K562 (cell line): ENCODE measurements at regions not wholly inside any gene's neighbourhood (a gene's known extent, or its start where the extent isn't known, plus 50 kb on each side); places are given as distances from the start of the nearest gene placed in this dataset.

ENCODE experiments used
- ATAC-seq: fragments of 200-7000 bp; cut with Tn5 transposase; 3 replicates; pipeline ENCODE4 v1.9.1; 2020; ENCODE audit warnings: moderate library complexity
- BruUV-seq: library from RNA; stranded (reverse); fragments of 400-500 nt; replicated peaks from 2 replicates; lab custom pipeline; 2021; lab: Mats Ljungman, UMichigan
- CTCF ChIA-PET: fragments of 300-600 bp; formaldehyde crosslinking; extraction: SDS; loops from one replicate; lab custom pipeline; 2021; ENCODE audit warnings: low intra/inter-chr PET ratio; lab: Yijun Ruan, JAX
- POLR2A ChIA-PET: fragments of 300-600, 350-650 bp; sonication (Branson Sonifier 250); formaldehyde crosslinking; extraction: SDS; loops from one replicate; lab custom pipeline; 2021; ENCODE audit warnings: antibody characterized with exemption, inconsistent platforms; lab: Yijun Ruan, JAX
- DNase-seq, 4 experiments: peaks; one replicate each; pipeline versions ENCODE4 v3.0.0 to v3.0.0-alpha.2; 2011 to 2018; ENCODE audit warnings: low spot score in 3 of 4, mixed read lengths in 3 of 4; ENCODE audit errors: extremely low read depth in 1 of 4
- FAIRE-seq: peaks from 2 replicates; lab custom pipeline; 2011; peaks lifted over from hg19 to GRCh38; lab: Jason Lieb, UNC
- H2AFZ ChIP-seq: 2 replicates; pipeline ENCODE4 v1.6.0; 2011; ENCODE audit warnings: low read depth, low read length, control low read depth, inconsistent platforms
- H3K27ac ChIP-seq: fragments of 200-600 bp; 3 replicates; pipeline ENCODE4 v1.8.0; 2011; ENCODE audit warnings: low read depth, mild to moderate bottlenecking, control low read depth, inconsistent platforms, low read length, moderate library complexity, mixed read lengths; ENCODE audit errors: extremely low read depth
- H3K27me3 ChIP-seq, 2 experiments: fragments of 300-600 bp in 1 of 2; 2 replicates in 1 of 2; 3 replicates in 1 of 2; pipeline versions ENCODE4 v1.6.0 to v1.8.0; 2011; ENCODE audit warnings: inconsistent platforms in 2 of 2, low read length in 2 of 2, mild to moderate bottlenecking in 1 of 2, mixed read lengths in 1 of 2, moderate library complexity in 1 of 2; ENCODE audit not compliant: control insufficient read depth in 2 of 2, insufficient read depth in 2 of 2
- H3K36me3 ChIP-seq: fragments of 300-600 bp; 3 replicates; pipeline ENCODE4 v1.8.0; 2011; ENCODE audit warnings: mild to moderate bottlenecking, low read length, inconsistent platforms; ENCODE audit not compliant: control insufficient read depth, insufficient read depth
- H3K4me1 ChIP-seq, 2 experiments: fragments of 200-600 bp in 1 of 2; replicated peaks in 1 of 2; 2 replicates in 1 of 2; 3 replicates in 1 of 2; pipeline versions ENCODE4 v1.5.1 to v1.8.0; 2011; ENCODE audit warnings: inconsistent platforms in 2 of 2, low read length in 2 of 2, mild to moderate bottlenecking in 1 of 2, mixed read lengths in 1 of 2, moderate library complexity in 1 of 2; ENCODE audit not compliant: control insufficient read depth in 2 of 2, insufficient read depth in 2 of 2
- H3K4me2 ChIP-seq: 2 replicates; pipeline ENCODE4 v1.6.1; 2011; ENCODE audit warnings: low read length, control low read depth, inconsistent platforms, mixed read lengths; ENCODE audit not compliant: insufficient read depth
- H3K4me3 ChIP-seq: fragments of 200-600 bp; sonication (generic), shearing (Covaris generic); 2 replicates; pipeline ENCODE4 v1.5.1; 2016; ENCODE audit warnings: control low read depth, inconsistent platforms
- H3K79me2 ChIP-seq: fragments of 200-600 bp; 3 replicates; pipeline ENCODE4 v1.8.0; 2011; ENCODE audit warnings: low read length, inconsistent platforms; ENCODE audit not compliant: control insufficient read depth, insufficient read depth
- H3K9ac ChIP-seq, 2 experiments: 2 replicates each; pipeline versions ENCODE4 v1.6.0 to v1.6.1; 2011; ENCODE audit warnings: low read depth in 2 of 2, low read length in 2 of 2, control low read depth in 1 of 2, inconsistent platforms in 1 of 2, mild to moderate bottlenecking in 1 of 2, mixed read lengths in 1 of 2; ENCODE audit not compliant: insufficient read depth in 1 of 2
- H3K9me1 ChIP-seq: one replicate; pipeline ENCODE4 v1.6.0; 2011; ENCODE audit warnings: inconsistent platforms, mild to moderate bottlenecking, low read length, moderate library complexity; ENCODE audit not compliant: control insufficient read depth, insufficient read depth
- H3K9me3 ChIP-seq: replicated peaks from 2 replicates; pipeline ENCODE4 v1.5.1; 2011; ENCODE audit warnings: low read depth, low read length, inconsistent platforms; ENCODE audit not compliant: control insufficient read depth, insufficient read depth
- H4K20me1 ChIP-seq: replicated peaks from 2 replicates; pipeline ENCODE4 v1.6.1; 2011; ENCODE audit warnings: low read length, inconsistent platforms, mixed read lengths; ENCODE audit not compliant: control insufficient read depth, insufficient read depth
- ARID3A ChIP-seq: IDR thresholded peaks from 2 replicates; pipeline ENCODE4 v1.6.1; 2012; ENCODE audit warnings: low read depth, low read length, improper control_type of control experiment, borderline replicate concordance
- ATF1 ChIP-seq, 2 experiments: fragments of 450-650 bp in 1 of 2; IDR thresholded peaks; 2 replicates each; pipeline ENCODE4 v1.6.1; 2016; ENCODE audit warnings: missing compliant biosample characterization in 1 of 2, missing genetic modification characterization in 1 of 2
- CBFA2T2 ChIP-seq: fragments of 450-650 bp; conservative IDR thresholded peaks from 2 replicates; pipeline ENCODE4 v1.6.1; 2017; ENCODE audit warnings: mild to moderate bottlenecking
- ELF2 ChIP-seq: fragments of 250-450 bp; sonication (Bioruptor Pico); IDR thresholded peaks from 2 replicates; pipeline ENCODE4 v1.5.0; 2021; ENCODE audit warnings: mild to moderate bottlenecking
- IRF2 ChIP-seq: sonication (generic); formaldehyde crosslinking; IDR thresholded peaks from 2 replicates; pipeline ENCODE4 v1.8.1; 2022; ENCODE audit warnings: mild to moderate bottlenecking, missing genetic modification reagents
- NBN ChIP-seq: fragments of 450-650 bp; IDR thresholded peaks from 2 replicates; pipeline ENCODE4 v1.6.1; 2016; ENCODE audit warnings: low read depth, mild to moderate bottlenecking
- NFE2 ChIP-seq: IDR thresholded peaks from 2 replicates; pipeline ENCODE4 v1.6.1; 2014; ENCODE audit warnings: antibody characterized with exemption, low read depth
- NONO ChIP-seq, 2 experiments: fragments of 200-400 bp in 1 of 2; fragments of 450-650 bp in 1 of 2; formaldehyde crosslinking in 1 of 2; IDR thresholded peaks; 2 replicates each; pipeline ENCODE4 v1.6.1; 2017; ENCODE audit warnings: low read depth in 2 of 2, mild to moderate bottlenecking in 2 of 2, moderate library complexity in 2 of 2, low read length in 1 of 2
- PHB ChIP-seq: fragments of 250-450 bp; sonication (Bioruptor Pico); IDR thresholded peaks from 2 replicates; pipeline ENCODE4 v1.5.0; 2021
- TEAD1 ChIP-seq, 2 experiments: fragments of 450-650 bp in 1 of 2; sonication (generic) in 1 of 2; formaldehyde crosslinking; IDR thresholded peaks; 2 replicates each; pipeline versions ENCODE4 v1.4.0 to v1.8.0; 2020 to 2022; ENCODE audit warnings: mild to moderate bottlenecking in 2 of 2, missing genetic modification reagents in 1 of 2
- YBX1 ChIP-seq: fragments of 450-650 bp; IDR thresholded peaks from 2 replicates; pipeline ENCODE4 v1.7.1; 2016; ENCODE audit warnings: mild to moderate bottlenecking
- ZNF696 ChIP-seq: fragments of 250-450 bp; sonication (Bioruptor Pico); conservative IDR thresholded peaks from 2 replicates; pipeline ENCODE4 v1.4.0; 2020; ENCODE audit warnings: mild to moderate bottlenecking, moderate library complexity
- WGBS: fragments of 100-300 bp; shearing (Covaris generic); methylation state at CpG from one replicate; pipeline ENCODE4 v1.1.6; 2016; ENCODE audit warnings: low coverage, mixed read lengths; ENCODE audit not compliant: insufficient coverage; ENCODE audit errors: missing lambda C conversion rate; 5-methylcytosine and 5-hydroxymethylcytosine counted together
- in situ Hi-C: fragments of 300-500 bp; cut with MboI; formaldehyde crosslinking; loops from 4 replicates; pipeline ENCODE4 v1.15.0; 2018; ENCODE audit warnings: inconsistent platforms, mixed read lengths
- intact Hi-C: fragments of 100-400 bp; cut with micrococcal nuclease; formaldehyde crosslinking; loops from 2 replicates; pipeline ENCODE4 v1.14.2; 2022

DNA sequence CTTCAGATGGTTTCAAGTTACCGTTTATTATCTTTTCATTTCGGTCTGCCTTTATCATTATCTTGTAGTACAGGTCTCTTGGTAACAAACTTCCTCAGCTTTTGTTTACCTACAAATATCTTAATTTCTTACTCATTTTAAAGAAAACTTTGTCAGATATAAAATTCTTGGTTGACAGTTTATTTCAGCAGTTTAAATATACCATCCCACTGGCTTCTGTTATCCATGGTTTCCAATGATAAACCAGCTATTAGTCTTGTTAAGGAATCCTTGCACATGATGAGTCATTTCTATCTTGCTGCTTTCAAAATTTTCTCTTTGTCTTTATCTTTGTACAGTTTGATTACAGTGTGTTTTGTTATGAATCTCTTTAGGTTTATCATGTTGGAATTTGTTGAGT is 308.3 kb upstream of the SPRY2 start:
- intact Hi-C loops: no loop called here
- no peaks in the 10 kb centered on the region for H3K36me3 ChIP-seq
- ATAC-seq (no peak), DNase-seq (no peak), FAIRE-seq (no peak)
- H3K4me2 ChIP-seq: no peak overlapping the region
- H3K4me3 ChIP-seq: no peak overlapping the region
- BruUV-seq: no TSS peak
- WGBS: under 1% methylated on average over 2 of the region's 2 CpGs
- no peak overlapping the region for H3K9ac ChIP-seq
- no peaks in the 10 kb centered on the region for H3K9me1 ChIP-seq
- no peaks in the 10 kb centered on the region for H3K4me1 ChIP-seq
- no peak overlapping the region for H3K27ac ChIP-seq
- H3K27me3 ChIP-seq: no peaks in the 10 kb centered on the region
- no peak for TF ChIP-seq ATF1 (CRISPR knock-in tag; IDR thresholded peaks at IDR 0.05)
- TF ChIP-seq ATF1 (tag; IDR thresholded peaks at IDR 0.05): no peak
- TF ChIP-seq NFE2: no peak
- 0 out of 2 replicates have a peak, but pooled peaks have one; percentile 7 for TF ChIP-seq CBFA2T2
- no peak for TF ChIP-seq ELF2 (CRISPR knock-in tag)
- no peak for TF ChIP-seq TEAD1 (CRISPR knock-in tag; IDR thresholded peaks at IDR 0.05)
- no peak for TF ChIP-seq NBN
- TF ChIP-seq ZNF696 (CRISPR knock-in tag): no peak
- no peak for TF ChIP-seq YBX1
- TF ChIP-seq ARID3A: no peak
- no peak for TF ChIP-seq IRF2 (CRISPR knock-in tag)
- TF ChIP-seq PHB (CRISPR knock-in tag): no peak
- peak in 1 of 2 experiments; percentile 9; a peak in 1 of 4 replicates for TF ChIP-seq NONO (IDR thresholded peaks at IDR 0.05; ENCODE audit: low read depth in 2 of 2, low read length in 1 of 2)
- in situ Hi-C loops: no loop called here
- H3K9me3 ChIP-seq: no peaks in the 10 kb centered on the region
- H4K20me1 ChIP-seq: no peaks in the 10 kb centered on the region
- POLR2A ChIA-PET: no interaction called here
- CTCF ChIA-PET: no interaction called here
- no peak overlapping the region for H2AFZ ChIP-seq
- no peaks in the 10 kb centered on the region for H3K79me2 ChIP-seq
